Tibial artery (tissue), 4 donors: ENCODE measurements at regions not wholly inside any gene's neighbourhood (a gene's known extent, or its start where the extent isn't known, plus 50 kb on each side); places are given as distances from the start of the nearest gene placed in this dataset.

Source experiments
- DNase-seq, 2 donors: peaks; one replicate each; pipeline ENCODE4 v3.0.0-alpha.2; 2019
- H3K27ac ChIP-seq, 2 donors: fragments of 200-600 bp; sonication (generic) in 1 of 2; 1 replicate in 1 of 2; 2 replicates in 1 of 2; pipeline ENCODE4 v1.5.1; 2018 to 2019; ENCODE audit warnings: mild to moderate bottlenecking in 1 of 2
- H3K27me3 ChIP-seq, 2 donors: fragments of 200-600 bp; sonication (generic) in 1 of 2; one replicate each; pipeline versions ENCODE4 v1.5.1 to v1.6.0; 2016 to 2019
- H3K36me3 ChIP-seq, 3 donors: fragments of 200-600 bp; sonication (generic) in 2 of 3; one replicate each; pipeline ENCODE4 v1.5.1; 2016 to 2019; ENCODE audit warnings: mild to moderate bottlenecking in 2 of 3
- H3K4me1 ChIP-seq, 4 donors: fragments of 200-600 bp; sonication (generic) in 2 of 4; 1 replicate in 3 of 4; 2 replicates in 1 of 4; pipeline ENCODE4 v1.5.1; 2016 to 2019
- H3K4me3 ChIP-seq, 2 donors: fragments of 200-600 bp; sonication (generic) in 1 of 2; 1 replicate in 1 of 2; 2 replicates in 1 of 2; pipeline ENCODE4 v1.5.1; 2018 to 2019; ENCODE audit warnings: mild to moderate bottlenecking in 2 of 2
- H3K9me3 ChIP-seq, 3 donors: fragments of 200-600 bp; sonication (generic) in 1 of 3; one replicate each; pipeline ENCODE4 v1.5.1; 2016 to 2019
- intact Hi-C: fragments of 100-400 bp; cut with DNase I; formaldehyde crosslinking; loops from one replicate; pipeline ENCODE4 v1.15.0; 2023; ENCODE audit warnings: low total_unique reads
- TF ChIP-seq, protein P1 (sequence below), 2 experiments: fragments of 200-600 bp in 1 of 2; fragments of 450-650 bp in 1 of 2; IDR thresholded peaks; one replicate each; pipeline ENCODE4 v1.5.1; 2017 to 2019; ENCODE audit warnings: antibody characterized with exemption in 2 of 2, mild to moderate bottlenecking in 1 of 2, moderate library complexity in 1 of 2

DNA sequence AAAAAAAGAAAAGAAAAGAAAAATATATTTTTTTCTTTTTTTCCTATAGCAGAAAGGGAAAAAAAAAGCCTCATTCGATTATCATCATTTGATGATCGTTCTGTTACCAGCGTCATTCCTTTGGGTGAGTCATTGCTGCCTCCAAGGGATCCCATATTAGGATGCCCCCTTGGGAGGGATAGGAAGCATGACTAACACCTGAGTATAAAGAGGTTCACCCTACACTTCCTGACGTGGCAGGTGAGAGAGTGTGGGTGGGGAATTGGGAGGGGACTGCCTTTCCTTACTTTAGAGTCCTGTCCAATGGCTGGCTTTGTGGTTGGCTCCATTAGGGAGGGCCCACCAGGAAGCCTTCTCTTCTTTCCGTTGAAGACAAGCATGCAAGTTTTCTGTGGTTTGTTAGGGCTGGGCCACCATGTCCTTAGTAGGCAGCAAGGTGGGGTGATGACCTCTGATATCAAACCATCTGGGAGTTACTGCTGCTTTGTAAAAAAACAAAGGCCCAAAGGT, 56.1 kb upstream of the FUT8 start:
- intact Hi-C loops, result no loop called here
- H3K4me3 ChIP-seq, result no peak overlapping the region
- H3K27ac ChIP-seq, result no peak overlapping the region
- H3K27me3 ChIP-seq, result no peaks in the 10 kb centered on the region
- no peak for DNase-seq
- TF ChIP-seq, protein P1, sequence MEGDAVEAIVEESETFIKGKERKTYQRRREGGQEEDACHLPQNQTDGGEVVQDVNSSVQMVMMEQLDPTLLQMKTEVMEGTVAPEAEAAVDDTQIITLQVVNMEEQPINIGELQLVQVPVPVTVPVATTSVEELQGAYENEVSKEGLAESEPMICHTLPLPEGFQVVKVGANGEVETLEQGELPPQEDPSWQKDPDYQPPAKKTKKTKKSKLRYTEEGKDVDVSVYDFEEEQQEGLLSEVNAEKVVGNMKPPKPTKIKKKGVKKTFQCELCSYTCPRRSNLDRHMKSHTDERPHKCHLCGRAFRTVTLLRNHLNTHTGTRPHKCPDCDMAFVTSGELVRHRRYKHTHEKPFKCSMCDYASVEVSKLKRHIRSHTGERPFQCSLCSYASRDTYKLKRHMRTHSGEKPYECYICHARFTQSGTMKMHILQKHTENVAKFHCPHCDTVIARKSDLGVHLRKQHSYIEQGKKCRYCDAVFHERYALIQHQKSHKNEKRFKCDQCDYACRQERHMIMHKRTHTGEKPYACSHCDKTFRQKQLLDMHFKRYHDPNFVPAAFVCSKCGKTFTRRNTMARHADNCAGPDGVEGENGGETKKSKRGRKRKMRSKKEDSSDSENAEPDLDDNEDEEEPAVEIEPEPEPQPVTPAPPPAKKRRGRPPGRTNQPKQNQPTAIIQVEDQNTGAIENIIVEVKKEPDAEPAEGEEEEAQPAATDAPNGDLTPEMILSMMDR (IDR thresholded peaks at IDR 0.05), result no peak
- no peaks in the 10 kb centered on the region for H3K4me1 ChIP-seq
- no peaks in the 10 kb centered on the region for H3K9me3 ChIP-seq
- no peaks in the 10 kb centered on the region for H3K36me3 ChIP-seq

DNA sequence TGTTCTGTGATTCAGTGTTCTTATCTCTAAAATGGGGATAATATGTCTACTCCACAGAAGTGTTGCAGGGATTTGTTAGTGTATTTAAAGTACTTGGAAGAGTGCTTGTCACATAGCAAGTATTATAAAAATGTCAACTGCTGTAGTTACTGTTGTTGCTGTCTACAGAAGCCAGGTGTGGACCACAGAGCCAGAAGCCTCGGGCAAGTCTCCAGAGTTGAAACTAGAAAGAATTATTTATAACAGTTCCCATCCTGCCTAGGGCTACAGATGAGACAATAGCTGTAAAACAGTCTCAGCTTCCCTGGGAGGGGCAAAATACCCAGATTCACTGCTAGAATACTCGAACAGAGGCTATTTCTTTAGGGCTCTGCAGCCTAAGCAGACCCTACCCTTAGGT, 55.4 kb upstream of the FUT8 start:
- intact Hi-C loops, result no loop called here
- Histone ChIP-seq H3K4me1 (no peaks in the 10 kb centered on the region), H3K27ac (no peak overlapping the region), H3K9me3 (no peaks in the 10 kb centered on the region), H3K36me3 (no peaks in the 10 kb centered on the region), H3K27me3 (no peaks in the 10 kb centered on the region), H3K4me3 (no peak overlapping the region)
- DNase-seq, result no peak
- TF ChIP-seq, protein P1 (IDR thresholded peaks at IDR 0.05), result no peak

DNA sequence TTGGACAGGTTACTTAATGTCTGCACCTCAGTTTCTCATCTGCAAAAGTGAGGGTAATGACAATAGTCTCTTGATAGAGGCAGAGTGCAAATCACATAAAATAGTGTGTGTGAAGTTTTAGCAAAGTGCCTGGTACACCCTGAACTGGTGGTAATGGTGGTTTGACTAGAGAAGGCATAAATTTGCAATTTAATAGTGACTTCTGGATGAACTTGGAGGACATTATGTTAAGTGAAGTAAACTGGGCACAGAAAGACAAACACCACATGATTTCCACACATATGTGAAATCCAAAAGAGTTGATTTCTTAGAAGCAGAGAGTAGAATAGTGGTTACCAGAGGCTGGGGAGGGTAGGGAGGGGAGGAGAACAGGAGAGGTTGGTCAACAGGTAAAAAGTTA, 54.8 kb upstream of the FUT8 start:
- H3K4me3 ChIP-seq, result no peak overlapping the region

DNA sequence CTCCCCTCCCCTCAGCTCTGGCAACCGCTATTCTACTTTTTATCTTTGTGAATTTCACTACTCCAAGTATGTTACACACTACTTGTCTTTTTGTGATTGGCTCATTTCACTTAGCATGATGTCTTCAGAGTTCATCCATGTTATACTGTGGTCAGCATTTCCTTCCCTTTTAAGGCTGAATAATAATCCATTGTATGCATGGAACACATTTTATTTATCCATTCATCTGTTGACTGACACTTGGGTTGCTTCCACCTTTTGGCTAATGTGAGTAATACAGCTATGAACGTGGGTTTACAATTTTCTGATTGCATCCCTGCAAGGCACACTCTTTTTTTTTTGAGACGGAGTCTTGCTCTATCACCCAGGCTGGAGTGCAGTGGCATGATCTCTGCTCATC, 53.0 kb upstream of the FUT8 start:
- H3K27me3 ChIP-seq, result no peaks in the 10 kb centered on the region
- no peaks in the 10 kb centered on the region for H3K4me1 ChIP-seq
- no peaks in the 10 kb centered on the region for H3K36me3 ChIP-seq
- H3K9me3 ChIP-seq, result no peaks in the 10 kb centered on the region
- intact Hi-C loops, result no loop called here
- no peak overlapping the region for H3K4me3 ChIP-seq
- DNase-seq, result no peak
- TF ChIP-seq, protein P1 (IDR thresholded peaks at IDR 0.05), result no peak
- H3K27ac ChIP-seq, result no peak overlapping the region

More for the DNA sequence above, 54.8 kb upstream of the FUT8 start:
- H3K9me3 ChIP-seq, result no peaks in the 10 kb centered on the region
- no peaks in the 10 kb centered on the region for H3K36me3 ChIP-seq
- H3K4me1 ChIP-seq, result no peaks in the 10 kb centered on the region
- H3K27ac ChIP-seq, result no peak overlapping the region
- no peaks in the 10 kb centered on the region for H3K27me3 ChIP-seq
- TF ChIP-seq, protein P1 (IDR thresholded peaks at IDR 0.05), result no peak
- no peak for DNase-seq
- intact Hi-C loops, result no loop called here

DNA sequence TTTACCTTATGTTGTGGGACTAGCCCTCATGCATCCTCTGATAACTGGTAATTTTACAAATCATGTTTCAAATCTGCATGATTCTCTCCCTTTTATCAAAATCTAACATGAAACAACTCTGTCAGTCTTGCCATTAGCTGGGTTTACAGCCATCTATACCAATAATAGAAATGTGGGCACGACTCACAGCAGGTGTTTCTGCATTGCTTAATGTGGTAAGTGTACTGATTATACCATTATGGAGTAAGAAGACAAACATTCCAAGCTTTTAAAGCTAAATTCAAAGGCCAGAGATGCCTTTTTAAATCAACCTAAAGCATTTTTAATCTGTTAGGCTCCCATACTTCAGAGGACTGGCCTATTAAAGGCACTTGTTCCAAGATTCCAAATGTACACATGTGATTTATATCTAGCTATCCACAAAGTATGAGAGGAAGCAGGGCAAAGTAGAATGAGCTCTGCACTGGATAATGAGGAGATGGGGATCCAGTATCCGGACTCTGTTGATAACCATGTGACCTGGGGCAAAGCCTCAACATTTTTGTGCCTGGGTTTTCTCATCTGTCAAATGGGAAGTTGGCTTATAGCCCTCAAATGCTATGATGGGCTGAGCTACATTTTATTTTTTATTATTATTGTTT, 52.3 kb upstream of the FUT8 start:
- Histone ChIP-seq H3K27me3 (no peaks in the 10 kb centered on the region), H3K4me3 (no peak overlapping the region), H3K36me3 (no peaks in the 10 kb centered on the region), H3K9me3 (no peaks in the 10 kb centered on the region), H3K27ac (no peak overlapping the region), H3K4me1 (no peaks in the 10 kb centered on the region)
- TF ChIP-seq, protein P1 (IDR thresholded peaks at IDR 0.05), result no peak
- intact Hi-C loops, result no loop called here
- DNase-seq, result no peak
